ENCODE measurements at regions not wholly inside any gene's neighbourhood (a gene's known extent, or its start where the extent isn't known, plus 50 kb on each side); places are given as distances from the start of the nearest gene placed in this dataset.

GRCh38 chr9:110103257-110103656 is 104.7 kb downstream of the C9orf152 start:
- DNase-seq: no peak

DNA sequence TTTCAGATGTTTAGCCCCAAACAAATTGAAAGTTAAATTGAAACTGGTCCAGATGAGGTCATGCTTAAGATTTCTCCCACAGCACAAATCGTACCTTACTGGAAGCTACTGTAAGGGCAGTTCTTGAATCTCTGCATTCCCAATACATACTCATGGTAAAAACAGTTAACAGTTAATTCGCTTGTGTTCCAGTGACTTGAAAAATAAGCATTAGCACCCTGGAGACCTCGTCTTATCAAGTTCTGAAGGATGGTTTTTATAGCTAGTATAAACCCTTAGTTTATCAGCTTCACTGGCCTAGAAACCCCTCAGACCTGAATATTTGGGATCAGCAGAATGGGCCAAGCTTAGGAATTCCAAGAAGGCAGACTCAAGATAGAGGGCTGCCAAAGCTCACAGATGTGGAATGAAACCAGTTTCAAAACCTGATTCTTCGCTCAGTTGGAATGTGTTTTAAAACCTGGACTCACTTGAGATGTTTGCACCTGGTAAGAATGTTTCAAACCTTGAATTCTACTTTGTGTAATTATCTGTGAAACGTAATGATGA is 103.6 kb downstream of the C9orf152 start:
- DNase-seq: no peak

GRCh38 chr9:110105107-110105506 is 102.9 kb downstream of the C9orf152 start:
- no peak for DNase-seq

DNA sequence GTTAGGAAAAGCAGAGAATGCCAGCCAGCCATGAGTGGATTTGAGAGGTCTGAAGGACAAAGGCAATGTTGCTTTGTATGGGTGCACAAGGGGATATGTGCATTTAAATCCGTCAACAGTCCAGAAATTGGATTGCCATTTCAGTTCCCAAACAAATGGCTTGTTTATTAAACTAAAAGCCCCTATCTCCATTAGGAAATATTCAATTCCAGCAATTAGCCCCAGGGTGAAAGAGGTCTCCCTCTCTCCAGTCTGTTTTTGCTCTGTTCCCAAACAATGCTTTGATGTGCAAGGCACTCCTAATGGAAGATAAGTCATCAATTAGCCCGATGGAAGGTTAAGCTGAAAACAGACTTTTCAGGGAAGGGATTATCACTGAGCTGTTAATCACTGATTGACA is 101.3 kb downstream of the C9orf152 start:
- DNase-seq: no peak

GRCh38 chr9:110109333-110110092 is 98.4 kb downstream of the C9orf152 start:
- no peak for DNase-seq

- DNase-seq: no peak
Measured at GRCh38 chr9:110110154-110110553, 97.8 kb downstream of the C9orf152 start.

- no peak for DNase-seq
Measured at GRCh38 chr9:110111868-110112267, 96.1 kb downstream of the C9orf152 start.

DNA sequence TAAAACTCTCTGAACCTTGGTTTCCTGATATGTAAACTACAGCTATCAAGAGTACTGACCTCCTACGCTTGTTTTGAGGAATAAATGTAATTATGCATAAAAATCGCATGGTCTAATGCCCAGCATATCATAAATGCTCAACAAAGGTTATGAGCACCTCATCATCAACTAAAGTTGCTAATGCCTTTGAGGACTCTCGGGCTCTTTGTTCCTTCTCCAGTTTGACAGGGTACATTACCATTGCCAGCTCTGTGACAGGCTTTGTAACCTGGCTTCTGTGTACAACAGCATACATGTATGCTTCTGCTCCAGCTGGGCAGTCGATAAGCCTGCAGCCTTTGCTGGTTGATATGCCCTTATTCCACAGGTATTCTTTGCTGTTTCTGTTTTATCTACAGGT is 95.2 kb downstream of the C9orf152 start:
- no peak for DNase-seq

DNA sequence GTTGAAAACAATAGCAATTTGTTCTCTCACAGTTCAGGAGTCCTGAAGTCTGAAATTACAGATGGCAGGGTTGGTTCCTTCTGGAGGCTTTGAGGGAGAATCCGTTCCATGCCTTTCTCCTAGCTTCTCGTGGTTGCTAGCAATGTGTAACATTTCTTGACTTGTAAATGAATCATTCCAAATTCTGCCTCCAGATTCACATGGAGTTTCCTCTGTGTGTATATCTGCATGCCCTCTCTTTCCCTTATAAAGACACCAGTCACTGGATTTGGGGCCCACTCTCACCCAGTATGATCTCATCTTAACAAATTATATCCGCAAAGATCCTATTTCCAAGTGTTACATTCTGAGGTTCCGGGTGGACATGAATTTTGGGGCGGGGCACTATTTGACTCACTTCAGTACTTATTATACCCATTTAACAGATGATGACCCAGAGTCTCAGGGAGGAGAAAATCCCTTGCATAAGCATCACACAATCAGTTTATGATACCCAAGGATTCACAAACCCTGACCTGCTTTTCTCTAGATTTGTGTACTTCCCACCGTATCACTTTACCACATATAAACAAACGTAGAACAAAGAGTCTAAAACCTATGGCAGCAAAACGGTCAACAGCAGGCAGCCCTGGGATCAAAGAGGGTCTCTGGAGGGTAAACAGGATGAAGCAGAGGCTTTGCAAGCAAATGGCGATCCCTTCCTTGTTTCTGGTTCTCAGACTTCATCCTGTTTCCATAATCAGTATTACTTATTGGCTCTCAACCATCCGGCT is 93.7 kb downstream of the C9orf152 start:
- no peak for DNase-seq

DNA sequence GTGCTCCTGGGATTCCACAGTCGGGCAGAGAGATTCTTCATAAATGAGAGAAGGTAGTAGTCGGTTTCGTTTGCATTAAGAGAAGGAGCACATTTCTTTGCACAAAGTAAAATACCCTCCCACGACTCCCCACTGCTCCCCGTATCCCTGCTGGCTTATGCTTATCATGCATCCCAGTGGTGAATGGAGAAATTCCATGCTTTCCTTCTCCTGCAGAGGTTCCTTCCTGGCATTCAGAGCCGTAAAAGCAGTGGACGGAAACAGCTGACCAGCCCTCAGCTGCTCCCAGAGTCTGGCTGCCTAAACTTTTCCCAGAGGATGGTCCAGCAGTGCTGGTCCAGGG is 93.1 kb downstream of the C9orf152 start:
- no peak for DNase-seq

GRCh38 chr9:110115341-110115820 is 92.6 kb downstream of the C9orf152 start:
- no peak for DNase-seq

DNA sequence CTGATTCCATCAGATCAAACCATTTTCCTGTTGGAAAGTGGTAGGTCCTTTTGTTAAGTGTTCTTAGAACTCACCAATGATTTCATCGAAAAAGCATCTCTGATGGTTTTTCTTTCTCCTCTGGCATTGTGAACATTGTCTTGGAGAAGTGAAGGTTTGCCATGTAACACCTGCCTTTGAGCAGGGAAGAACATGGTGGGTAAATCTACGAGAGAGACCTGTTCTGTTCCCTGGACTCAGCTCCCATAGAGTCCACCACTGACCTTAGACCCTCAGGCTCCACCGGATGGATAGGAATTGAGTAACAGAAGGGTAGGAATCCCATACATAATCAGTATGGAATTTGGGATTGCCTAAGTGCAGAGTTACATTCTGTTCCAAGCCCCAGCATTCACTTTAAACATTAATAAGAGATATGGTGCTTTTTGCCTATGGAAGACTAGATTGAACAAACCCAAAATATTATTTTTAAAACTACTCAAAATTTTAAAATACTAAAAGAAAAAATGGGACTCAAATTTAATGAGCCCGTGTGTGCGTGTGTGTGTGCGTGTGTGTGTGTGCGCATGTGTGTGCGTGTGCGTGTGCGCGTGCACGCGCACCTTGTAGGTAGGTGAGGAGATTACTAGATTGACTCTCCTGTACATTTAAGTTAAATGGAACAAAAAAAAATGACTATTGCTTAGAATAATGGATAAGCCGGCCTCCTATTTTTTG is 92.0 kb downstream of the C9orf152 start:
- no peak for DNase-seq

DNA sequence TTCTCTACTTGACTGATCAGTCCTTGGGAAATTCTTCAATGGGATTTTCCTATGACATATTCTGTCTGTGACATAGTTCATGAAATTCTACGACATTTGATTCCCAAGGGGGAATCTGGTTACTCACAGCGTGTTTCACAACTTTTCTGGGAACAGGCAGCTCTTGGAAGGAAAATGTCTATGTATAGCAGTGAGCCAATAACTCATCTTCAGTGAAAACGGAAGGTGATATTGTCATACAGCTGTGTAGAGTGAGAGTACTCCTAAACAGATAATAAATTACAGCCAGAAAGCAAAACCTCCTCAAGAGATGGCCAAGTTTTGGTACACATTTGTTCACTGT is 91.4 kb downstream of the C9orf152 start:
- no peak for DNase-seq

GRCh38 chr9:110121170-110121569 is 86.8 kb downstream of the C9orf152 start:
- DNase-seq: no peak

GRCh38 chr9:110123341-110124095 is 84.4 kb downstream of the C9orf152 start:
- DNase-seq: no peak

- no peak for DNase-seq
Measured at GRCh38 chr9:110124439-110124838, 83.5 kb downstream of the C9orf152 start.

GRCh38 chr9:110125207-110125751 is 82.7 kb downstream of the C9orf152 start:
- DNase-seq: no peak

- no peak for DNase-seq
Measured at GRCh38 chr9:110125763-110126351, 82.1 kb downstream of the C9orf152 start.

GRCh38 chr9:110126499-110126941 is 81.4 kb downstream of the C9orf152 start:
- DNase-seq: no peak

DNA sequence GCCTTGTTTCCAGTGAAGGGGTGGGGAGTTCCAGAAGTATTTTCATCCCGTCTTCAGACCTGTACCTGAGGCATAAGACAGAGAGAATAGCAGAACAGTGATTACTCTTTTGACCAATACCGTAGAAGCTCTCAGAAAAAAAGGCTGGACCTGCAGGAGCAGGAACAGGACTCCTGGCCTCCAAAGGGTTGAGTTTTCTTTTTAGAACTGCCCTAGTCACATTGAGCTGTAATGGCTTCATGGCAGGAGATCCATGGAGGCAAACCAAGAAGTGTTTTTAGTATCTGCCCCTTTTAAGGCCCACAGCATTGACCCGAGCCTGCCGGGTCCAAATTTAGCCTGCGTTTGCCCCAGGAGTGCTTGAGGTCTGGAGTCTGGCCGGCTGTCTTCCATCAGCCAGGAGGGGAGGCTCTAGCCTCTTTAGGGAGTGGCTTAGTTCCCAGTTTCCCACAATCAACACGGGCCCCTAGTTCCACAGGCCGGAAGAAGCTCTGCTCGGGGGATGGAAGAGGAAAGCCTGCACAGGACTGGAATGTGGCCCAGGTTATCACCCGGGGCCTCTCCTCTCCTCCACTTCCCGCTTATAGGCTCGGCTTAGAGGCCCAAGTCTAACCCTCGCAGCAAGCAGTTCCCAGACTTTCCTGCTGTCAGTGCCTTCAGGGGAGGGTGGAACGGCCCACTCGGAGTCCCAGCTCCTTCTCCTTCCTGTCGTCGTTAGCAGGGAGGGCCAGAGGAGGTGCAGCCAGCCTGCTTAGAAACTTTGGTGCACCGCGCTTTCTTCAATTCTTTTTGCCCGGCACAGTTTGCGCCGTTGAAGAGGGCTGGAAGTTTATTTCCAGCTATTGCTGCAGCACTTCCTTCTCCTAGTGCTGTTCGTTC is 80.7 kb downstream of the C9orf152 start:
- no peak for DNase-seq

Measured in NCI-H526 treated with DMSO at 0.1 percent for 48 hours (cell line).